Activated CD4-positive, alpha-beta T cell treated with anti-CD3 and anti-CD28 coated beads, Interleukin-2, amount 10 ng/mL, durations not matched to agents 24 days and 14 days (primary cell): ENCODE measurements at regions not wholly inside any gene's neighbourhood (a gene's known extent, or its start where the extent isn't known, plus 50 kb on each side); places are given as distances from the start of the nearest gene placed in this dataset.

Experiments used
- DNase-seq: peaks from one replicate; pipeline ENCODE4 v3.0.0; 2022
- H3K27ac Mint-ChIP-seq: one replicate; pipeline ENCODE4 v1.8.0; 2022; ENCODE audit warnings: mild to moderate bottlenecking, mixed read lengths
- H3K27me3 Mint-ChIP-seq: one replicate; pipeline ENCODE4 v1.8.0; 2022; ENCODE audit warnings: mixed read lengths
- H3K36me3 Mint-ChIP-seq: one replicate; pipeline ENCODE4 v1.8.0; 2022; ENCODE audit warnings: low read depth, mild to moderate bottlenecking, mixed read lengths
- H3K4me1 Mint-ChIP-seq: one replicate; pipeline ENCODE4 v1.8.0; 2021; ENCODE audit warnings: mixed read lengths
- H3K4me3 Mint-ChIP-seq: one replicate; pipeline ENCODE4 v1.8.0; 2022; ENCODE audit warnings: mild to moderate bottlenecking, moderate library complexity, mixed read lengths
- H3K9me3 Mint-ChIP-seq: one replicate; pipeline ENCODE4 v1.8.0; 2021; ENCODE audit warnings: mixed read lengths
- intact Hi-C: fragments of 100-400 bp; cut with micrococcal nuclease; formaldehyde crosslinking; loops from one replicate; pipeline ENCODE4 v1.15.1; 2023

- intact Hi-C loops: no loop called here
- Mint-ChIP-seq H3K36me3 (no peaks in the 10 kb centered on the region), H3K27ac (no peak overlapping the region), H3K27me3 (no peaks in the 10 kb centered on the region), H3K9me3 (peaks cover 3% of the 10 kb centered on the region), H3K4me3 (no peak overlapping the region), H3K4me1 (no peaks in the 10 kb centered on the region)
- no peak for DNase-seq
Observed at GRCh38 chr11:80822308-80822707, 1381.5 kb upstream of the TENM4 start.

GRCh38 chr11:80819271-80819670, 1378.4 kb upstream of the TENM4 start:
- H3K27me3 Mint-ChIP-seq: no peaks in the 10 kb centered on the region
- DNase-seq: no peak
- H3K4me3 Mint-ChIP-seq: no peak overlapping the region
- H3K36me3 Mint-ChIP-seq: no peaks in the 10 kb centered on the region
- no peak overlapping the region for H3K27ac Mint-ChIP-seq
- H3K9me3 Mint-ChIP-seq: peaks cover 3% of the 10 kb centered on the region
- intact Hi-C loops: no loop called here
- H3K4me1 Mint-ChIP-seq: no peaks in the 10 kb centered on the region

DNA sequence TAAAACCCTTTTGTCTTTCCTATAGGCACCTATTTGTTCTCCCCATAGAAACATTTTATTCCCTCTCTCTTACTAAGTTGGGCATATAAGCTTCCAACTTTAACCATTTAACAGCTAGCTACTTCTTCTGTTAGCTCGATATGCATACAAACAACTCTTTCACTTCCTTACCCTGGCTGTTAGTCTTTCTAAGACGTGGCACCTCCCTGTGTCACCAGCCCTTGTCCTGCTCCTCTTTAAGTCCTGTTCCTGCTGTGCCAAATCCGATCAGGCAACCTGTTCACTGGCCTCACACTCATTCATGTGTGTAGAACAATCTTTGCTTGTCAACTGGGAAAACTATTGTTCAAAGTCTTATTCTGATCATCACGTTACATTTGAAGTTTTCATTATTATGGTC, 1376.1 kb upstream of the TENM4 start:
- H3K4me1 Mint-ChIP-seq: no peaks in the 10 kb centered on the region
- intact Hi-C loops: no loop called here
- DNase-seq: no peak
- H3K36me3 Mint-ChIP-seq: no peaks in the 10 kb centered on the region
- H3K9me3 Mint-ChIP-seq: peaks cover 3% of the 10 kb centered on the region
- no peak overlapping the region for H3K27ac Mint-ChIP-seq
- no peaks in the 10 kb centered on the region for H3K27me3 Mint-ChIP-seq
- H3K4me3 Mint-ChIP-seq: no peak overlapping the region

DNA sequence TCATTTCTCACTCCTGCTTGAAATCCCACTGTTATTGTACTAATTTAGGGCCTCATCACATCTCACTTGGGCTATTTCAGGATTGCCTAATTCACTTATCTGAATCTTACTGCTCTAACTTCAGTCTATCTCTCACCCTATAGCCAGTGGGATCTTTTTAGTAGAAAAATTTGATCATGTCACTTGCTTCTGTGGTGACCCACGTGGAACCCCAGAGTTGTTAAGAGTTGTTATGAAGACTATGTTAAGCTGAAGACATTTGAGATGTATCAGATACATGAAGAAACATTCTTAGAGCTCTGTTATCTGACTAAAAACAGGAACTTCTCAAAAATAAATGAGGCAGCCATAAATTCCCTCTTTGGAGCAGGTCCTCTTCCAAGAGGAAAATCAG, 1375.6 kb upstream of the TENM4 start:
- Mint-ChIP-seq H3K9me3 (peaks cover 3% of the 10 kb centered on the region), H3K27ac (no peak overlapping the region), H3K36me3 (no peaks in the 10 kb centered on the region), H3K27me3 (no peaks in the 10 kb centered on the region), H3K4me3 (no peak overlapping the region), H3K4me1 (no peaks in the 10 kb centered on the region)
- no peak for DNase-seq
- intact Hi-C loops: no loop called here

DNA sequence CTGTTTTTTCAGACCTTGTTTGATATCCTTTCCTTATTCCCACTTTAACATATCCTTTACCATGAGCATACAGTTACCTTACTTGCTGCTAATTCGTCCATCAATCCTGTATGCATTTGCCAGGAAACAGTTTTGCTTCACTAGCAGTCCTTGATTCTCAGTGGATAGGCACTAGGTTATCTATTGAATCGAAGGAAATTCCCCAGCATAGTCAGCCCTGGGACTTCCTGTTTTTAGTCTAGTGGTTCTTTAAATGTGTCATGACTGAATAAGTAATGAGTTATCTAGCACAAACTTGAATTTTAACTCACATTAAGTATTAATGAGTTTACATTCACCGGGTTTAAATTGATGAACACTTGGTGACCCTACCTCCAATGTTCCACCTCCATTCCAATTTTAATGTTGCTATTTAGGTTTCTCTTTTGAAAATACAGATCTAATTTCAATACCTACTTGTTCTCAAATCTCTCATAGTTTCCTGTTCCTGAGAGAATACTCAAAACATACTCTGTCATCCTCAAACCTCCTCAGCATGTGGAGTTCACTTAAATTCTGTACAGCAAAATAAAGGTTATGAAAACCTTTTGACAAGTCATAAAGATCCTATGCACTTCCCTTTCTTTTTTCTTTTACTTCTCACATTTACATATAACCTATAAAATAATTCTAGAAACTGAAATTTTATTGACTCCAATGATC, 1375.1 kb upstream of the TENM4 start:
- Mint-ChIP-seq H3K4me3 (no peak overlapping the region), H3K36me3 (no peaks in the 10 kb centered on the region), H3K9me3 (peaks cover 3% of the 10 kb centered on the region), H3K27ac (no peak overlapping the region), H3K4me1 (no peaks in the 10 kb centered on the region), H3K27me3 (no peaks in the 10 kb centered on the region)
- DNase-seq: no peak
- intact Hi-C loops: no loop called here

- peaks cover 3% of the 10 kb centered on the region for H3K9me3 Mint-ChIP-seq
- no peak for DNase-seq
- no peaks in the 10 kb centered on the region for H3K4me1 Mint-ChIP-seq
- intact Hi-C loops: no loop called here
- H3K27ac Mint-ChIP-seq: no peak overlapping the region
- no peaks in the 10 kb centered on the region for H3K36me3 Mint-ChIP-seq
- H3K4me3 Mint-ChIP-seq: no peak overlapping the region
- H3K27me3 Mint-ChIP-seq: no peaks in the 10 kb centered on the region
Observed at GRCh38 chr11:80814813-80815212, 1374.0 kb upstream of the TENM4 start.

DNA sequence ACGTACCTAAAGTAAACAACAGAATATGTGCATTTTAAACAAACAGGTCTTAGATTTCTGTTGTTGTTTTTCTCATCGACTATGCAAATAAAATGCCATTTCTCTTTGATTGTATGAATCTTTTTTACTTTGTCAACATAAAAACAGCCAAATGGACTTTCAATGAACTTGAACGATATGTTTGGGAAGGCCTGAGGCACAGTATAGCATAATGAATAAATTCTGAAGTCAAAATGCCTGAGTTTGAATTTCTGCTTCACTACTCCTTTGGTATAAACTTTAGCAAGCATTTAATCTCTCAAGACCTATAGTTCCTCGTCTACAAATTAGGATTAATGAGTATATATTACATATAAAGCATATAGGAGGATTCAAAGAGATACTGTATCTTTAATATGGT, 1369.9 kb upstream of the TENM4 start:
- Mint-ChIP-seq H3K27ac (no peak overlapping the region), H3K4me1 (no peaks in the 10 kb centered on the region), H3K36me3 (no peaks in the 10 kb centered on the region), H3K9me3 (no peaks in the 10 kb centered on the region), H3K4me3 (no peak overlapping the region), H3K27me3 (no peaks in the 10 kb centered on the region)
- intact Hi-C loops: no loop called here
- DNase-seq: no peak

GRCh38 chr11:80798174-80798573, 1357.3 kb upstream of the TENM4 start:
- Mint-ChIP-seq H3K27me3 (no peaks in the 10 kb centered on the region), H3K4me1 (no peaks in the 10 kb centered on the region), H3K36me3 (no peaks in the 10 kb centered on the region), H3K27ac (no peak overlapping the region), H3K9me3 (peaks cover 11% of the 10 kb centered on the region), H3K4me3 (no peak overlapping the region)
- no peak for DNase-seq
- intact Hi-C loops: no loop called here

DNA sequence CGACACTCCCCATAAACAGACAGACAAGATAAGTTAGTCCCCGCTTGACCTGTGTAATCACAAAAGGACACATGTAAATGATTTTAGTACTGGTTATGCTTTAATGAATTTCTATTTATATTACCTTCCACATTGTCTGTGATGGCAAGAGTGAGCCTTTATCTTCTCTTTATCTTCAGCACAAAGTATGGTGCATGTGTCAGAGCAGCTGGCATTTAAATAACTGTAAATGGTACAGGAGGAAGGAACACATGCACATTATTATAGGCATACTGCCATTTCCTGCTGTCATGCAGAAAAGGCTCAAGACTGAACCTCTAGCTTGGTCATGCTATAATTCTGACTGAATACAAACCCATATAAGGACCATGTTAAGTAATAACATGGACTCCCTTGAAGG, 1342.7 kb upstream of the TENM4 start:
- Mint-ChIP-seq H3K27me3 (no peaks in the 10 kb centered on the region), H3K4me1 (no peaks in the 10 kb centered on the region), H3K36me3 (no peaks in the 10 kb centered on the region), H3K4me3 (no peak overlapping the region), H3K27ac (no peak overlapping the region), H3K9me3 (peaks cover 8% of the 10 kb centered on the region)
- no peak for DNase-seq
- intact Hi-C loops: no loop called here

- intact Hi-C loops: no loop called here
- Mint-ChIP-seq H3K9me3 (peaks cover 8% of the 10 kb centered on the region), H3K27me3 (no peaks in the 10 kb centered on the region), H3K27ac (no peak overlapping the region), H3K4me1 (no peaks in the 10 kb centered on the region), H3K36me3 (no peaks in the 10 kb centered on the region), H3K4me3 (no peak overlapping the region)
- DNase-seq: no peak
Observed at GRCh38 chr11:80782135-80782885, 1341.5 kb upstream of the TENM4 start.

- no peak for DNase-seq
- Mint-ChIP-seq H3K27ac (no peak overlapping the region), H3K4me3 (no peak overlapping the region), H3K36me3 (no peaks in the 10 kb centered on the region), H3K27me3 (no peaks in the 10 kb centered on the region), H3K9me3 (peaks cover 3% of the 10 kb centered on the region), H3K4me1 (no peaks in the 10 kb centered on the region)
- intact Hi-C loops: no loop called here
Observed at GRCh38 chr11:80779905-80780605, 1339.2 kb upstream of the TENM4 start.

DNA sequence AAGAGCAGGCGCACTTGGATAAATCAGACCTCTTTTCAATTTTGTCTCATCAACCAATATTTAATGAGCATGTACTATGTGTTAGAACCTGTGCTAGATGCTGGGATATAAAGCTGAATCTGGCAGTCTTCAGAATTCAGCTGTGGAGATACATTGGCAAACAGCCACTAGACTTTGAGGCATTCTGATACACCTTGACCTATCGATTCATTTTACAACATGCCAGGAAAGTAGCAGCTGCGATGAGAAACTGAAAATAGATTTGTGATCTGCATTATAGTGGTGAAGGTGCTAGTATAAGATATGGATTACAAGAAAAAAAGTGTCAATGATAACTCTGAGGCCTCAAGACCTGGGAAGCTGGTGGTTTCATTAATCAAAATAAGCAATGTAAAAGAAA, 1338.1 kb upstream of the TENM4 start:
- H3K4me1 Mint-ChIP-seq: no peaks in the 10 kb centered on the region
- H3K27me3 Mint-ChIP-seq: no peaks in the 10 kb centered on the region
- no peaks in the 10 kb centered on the region for H3K9me3 Mint-ChIP-seq
- no peak overlapping the region for H3K27ac Mint-ChIP-seq
- no peak for DNase-seq
- no peaks in the 10 kb centered on the region for H3K36me3 Mint-ChIP-seq
- intact Hi-C loops: no loop called here
- no peak overlapping the region for H3K4me3 Mint-ChIP-seq

DNA sequence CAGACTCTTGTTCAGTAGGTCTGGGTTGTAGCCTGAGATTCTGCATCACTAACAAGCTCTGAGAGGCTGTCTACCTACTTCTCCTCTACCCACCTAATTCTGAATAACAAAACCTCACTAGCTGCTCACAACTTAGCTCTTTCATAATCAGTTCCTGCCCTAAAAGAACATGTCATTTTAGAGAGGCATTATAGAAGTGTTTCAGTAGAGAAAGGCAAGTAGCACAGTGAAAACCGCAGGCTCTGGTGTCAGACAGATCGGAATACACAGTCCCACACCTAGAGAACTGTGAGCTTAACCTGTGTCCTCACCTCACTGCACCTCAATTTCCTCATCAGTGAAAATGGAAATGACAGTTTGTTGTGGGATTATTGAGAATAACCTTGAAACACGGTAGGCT, 1337.6 kb upstream of the TENM4 start:
- no peak overlapping the region for H3K27ac Mint-ChIP-seq
- DNase-seq: no peak
- H3K4me1 Mint-ChIP-seq: no peaks in the 10 kb centered on the region
- no peaks in the 10 kb centered on the region for H3K27me3 Mint-ChIP-seq
- intact Hi-C loops: no loop called here
- no peaks in the 10 kb centered on the region for H3K9me3 Mint-ChIP-seq
- no peak overlapping the region for H3K4me3 Mint-ChIP-seq
- H3K36me3 Mint-ChIP-seq: no peaks in the 10 kb centered on the region

DNA sequence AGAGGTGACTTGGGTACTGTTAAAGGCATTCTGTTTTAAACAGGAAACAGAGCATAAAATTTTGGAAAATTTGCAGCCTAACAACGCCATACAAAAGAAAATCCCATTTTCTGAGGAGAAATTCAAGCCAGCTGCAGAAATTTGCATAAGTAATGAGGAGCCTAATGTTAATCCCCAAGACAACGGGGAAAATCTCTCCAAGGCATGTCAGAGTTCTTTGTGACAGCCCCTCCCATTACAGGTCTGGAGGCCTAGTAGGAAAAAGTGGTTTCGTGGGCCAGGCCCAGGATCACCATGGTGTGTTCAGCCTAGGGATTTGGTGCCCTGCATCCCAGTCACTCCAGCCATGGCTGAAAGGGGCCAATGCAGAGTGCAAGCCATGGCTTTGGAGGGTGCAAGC, 1333.1 kb upstream of the TENM4 start:
- no peaks in the 10 kb centered on the region for H3K9me3 Mint-ChIP-seq
- intact Hi-C loops: no loop called here
- H3K27me3 Mint-ChIP-seq: no peaks in the 10 kb centered on the region
- no peak overlapping the region for H3K4me3 Mint-ChIP-seq
- H3K4me1 Mint-ChIP-seq: no peaks in the 10 kb centered on the region
- no peaks in the 10 kb centered on the region for H3K36me3 Mint-ChIP-seq
- H3K27ac Mint-ChIP-seq: no peak overlapping the region
- no peak for DNase-seq
